ENCODE measurements at regions not wholly inside any gene's neighbourhood (a gene's known extent, or its start where the extent isn't known, plus 50 kb on each side); places are given as distances from the start of the nearest gene placed in this dataset.

DNA sequence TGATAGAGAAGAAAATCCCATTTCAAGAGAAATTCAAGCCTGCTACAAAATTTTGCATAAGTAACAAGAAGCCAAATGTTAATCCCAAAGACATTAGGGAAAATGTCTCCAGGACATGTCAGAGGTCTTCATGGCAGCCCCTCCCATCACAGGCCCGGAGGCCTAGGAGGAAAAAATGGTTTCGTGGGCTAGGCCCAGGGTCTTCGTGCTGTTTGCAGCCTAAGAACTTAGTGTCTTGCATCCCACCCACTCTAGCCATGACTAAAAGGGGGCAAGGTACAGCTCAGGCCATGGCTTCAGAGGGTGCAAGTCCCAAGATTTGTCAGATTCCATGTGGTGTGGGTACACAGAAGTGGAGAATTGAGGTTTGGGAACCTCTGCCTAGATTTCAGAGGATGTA lies 57.8 kb upstream of the TAPT1 start:
- Histone ChIP-seq H3K4me3 (no peak overlapping the region), H3K27me3 (no peaks in the 10 kb centered on the region), H3K4me1 (no peaks in the 10 kb centered on the region), H3K36me3 (no peaks in the 10 kb centered on the region), H3K9me3 (no peaks in the 10 kb centered on the region), H3K27ac (no peak overlapping the region)
- no peak for ATAC-seq
- 100% methylated on average over 3 of the region's 3 CpGs for WGBS (ENCODE audit: insufficient coverage, low coverage, low lambda C conversion rate, missing lambda C conversion rate)
- no peak for TF ChIP-seq POLR2A (IDR thresholded peaks at IDR 0.05)
- TF ChIP-seq, protein P1, sequence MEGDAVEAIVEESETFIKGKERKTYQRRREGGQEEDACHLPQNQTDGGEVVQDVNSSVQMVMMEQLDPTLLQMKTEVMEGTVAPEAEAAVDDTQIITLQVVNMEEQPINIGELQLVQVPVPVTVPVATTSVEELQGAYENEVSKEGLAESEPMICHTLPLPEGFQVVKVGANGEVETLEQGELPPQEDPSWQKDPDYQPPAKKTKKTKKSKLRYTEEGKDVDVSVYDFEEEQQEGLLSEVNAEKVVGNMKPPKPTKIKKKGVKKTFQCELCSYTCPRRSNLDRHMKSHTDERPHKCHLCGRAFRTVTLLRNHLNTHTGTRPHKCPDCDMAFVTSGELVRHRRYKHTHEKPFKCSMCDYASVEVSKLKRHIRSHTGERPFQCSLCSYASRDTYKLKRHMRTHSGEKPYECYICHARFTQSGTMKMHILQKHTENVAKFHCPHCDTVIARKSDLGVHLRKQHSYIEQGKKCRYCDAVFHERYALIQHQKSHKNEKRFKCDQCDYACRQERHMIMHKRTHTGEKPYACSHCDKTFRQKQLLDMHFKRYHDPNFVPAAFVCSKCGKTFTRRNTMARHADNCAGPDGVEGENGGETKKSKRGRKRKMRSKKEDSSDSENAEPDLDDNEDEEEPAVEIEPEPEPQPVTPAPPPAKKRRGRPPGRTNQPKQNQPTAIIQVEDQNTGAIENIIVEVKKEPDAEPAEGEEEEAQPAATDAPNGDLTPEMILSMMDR (IDR thresholded peaks at IDR 0.05), result no peak
- intact Hi-C loops (cut with DNase I), result no loop called here
- no peak for DNase-seq

DNA sequence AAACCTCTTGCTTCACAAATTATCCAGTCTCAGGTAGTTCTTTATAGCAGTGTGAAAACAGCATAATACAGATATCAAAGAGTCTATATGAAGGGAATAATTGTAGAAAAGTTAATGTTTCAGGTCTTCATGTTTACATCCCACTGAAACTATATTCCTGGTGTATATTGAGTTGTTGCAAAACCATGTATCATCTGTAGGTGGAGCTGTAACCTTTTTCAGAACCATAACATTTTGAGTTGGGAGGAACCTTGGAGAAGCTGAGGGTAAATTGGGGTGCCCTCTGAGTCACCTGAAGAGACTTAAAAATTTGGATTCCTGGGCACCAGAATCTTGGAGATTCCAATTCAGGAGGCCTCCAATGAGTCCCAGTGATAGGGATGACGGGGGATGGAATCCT lies 51.9 kb upstream of the TAPT1 start:
- no peaks in the 10 kb centered on the region for H3K27me3 ChIP-seq
- ATAC-seq (no peak), DNase-seq (no peak)
- no peak overlapping the region for H3K27ac ChIP-seq
- H3K4me1 ChIP-seq, result no peaks in the 10 kb centered on the region
- WGBS (ENCODE audit: insufficient coverage, low coverage, low lambda C conversion rate, missing lambda C conversion rate), result no CpG with 5 or more reads among the region's 1 CpG
- intact Hi-C loops (cut with DNase I), result no loop called here
- H3K36me3 ChIP-seq, result no peaks in the 10 kb centered on the region
- no peaks in the 10 kb centered on the region for H3K9me3 ChIP-seq
- no peak overlapping the region for H3K4me3 ChIP-seq
- no peak for TF ChIP-seq POLR2A (IDR thresholded peaks at IDR 0.05)
- TF ChIP-seq, protein P1 (IDR thresholded peaks at IDR 0.05), result peak in 1 of 4 donors; percentile 16
